KMS-11 (cell line): ENCODE measurements at regions not wholly inside any gene's neighbourhood (a gene's known extent, or its start where the extent isn't known, plus 50 kb on each side); places are given as distances from the start of the nearest gene placed in this dataset.

Source experiments
- H2AFZ ChIP-seq: fragments of 200-600 bp; sonication (generic); 2 replicates; pipeline ENCODE4 v1.6.1; 2016; ENCODE audit warnings: antibody characterized with exemption, mixed run types, low read depth
- H3K27ac ChIP-seq: fragments of 200-600 bp; sonication (generic); 2 replicates; pipeline ENCODE4 v1.6.1; 2016; ENCODE audit warnings: mild to moderate bottlenecking, mixed run types
- H3K27me3 ChIP-seq: fragments of 200-600 bp; sonication (generic); 2 replicates; pipeline ENCODE4 v1.6.1; 2017; ENCODE audit warnings: mild to moderate bottlenecking, low read depth, mixed run types, moderate library complexity; ENCODE audit not compliant: insufficient read depth
- H3K36me3 ChIP-seq: fragments of 200-600 bp; sonication (generic); 2 replicates; pipeline ENCODE4 v1.6.1; 2017; ENCODE audit warnings: mild to moderate bottlenecking, mixed run types; ENCODE audit not compliant: insufficient read depth
- H3K4me1 ChIP-seq: fragments of 200-600 bp; sonication (generic); 2 replicates; pipeline ENCODE4 v1.6.1; 2016; ENCODE audit warnings: mild to moderate bottlenecking, low read depth, mixed run types; ENCODE audit not compliant: poor library complexity, severe bottlenecking
- H3K4me2 ChIP-seq: fragments of 200-600 bp; sonication (generic); 2 replicates; pipeline ENCODE4 v1.7.0; 2016; ENCODE audit warnings: mild to moderate bottlenecking, mixed run types
- H3K4me3 ChIP-seq: fragments of 200-600 bp; sonication (generic); IDR thresholded peaks from 2 replicates; pipeline ENCODE4 v1.6.1; 2017; ENCODE audit warnings: low read depth, low read length, mixed read lengths; ENCODE audit not compliant: insufficient read depth
- H3K79me2 ChIP-seq: fragments of 200-600 bp; sonication (generic); 2 replicates; pipeline ENCODE4 v1.6.1; 2016; ENCODE audit warnings: low read depth, mixed run types; ENCODE audit not compliant: insufficient read depth
- H3K9ac ChIP-seq: fragments of 200-600 bp; sonication (generic); 2 replicates; pipeline ENCODE4 v1.6.1; 2016; ENCODE audit warnings: mild to moderate bottlenecking, mixed run types
- H4K20me1 ChIP-seq: fragments of 200-600 bp; sonication (generic); 2 replicates; pipeline ENCODE4 v1.6.1; 2016; ENCODE audit warnings: mild to moderate bottlenecking, mixed run types; ENCODE audit not compliant: insufficient read depth
- CTCF ChIP-seq: fragments of 200-600 bp; sonication (generic); conservative IDR thresholded peaks from 2 replicates; pipeline ENCODE4 v1.6.1; 2017; ENCODE audit warnings: low read depth, mild to moderate bottlenecking, antibody characterized with exemption, low read length, moderate library complexity, mixed read lengths

GRCh38 chr13:47555235-47555634 is 445.8 kb downstream of the SUCLA2 start:
- no peak overlapping the region for H2AFZ ChIP-seq
- H3K27me3 ChIP-seq: no peaks in the 10 kb centered on the region
- TF ChIP-seq CTCF: no peak
- H3K9ac ChIP-seq: no peak overlapping the region
- H3K4me1 ChIP-seq: no peaks in the 10 kb centered on the region
- H4K20me1 ChIP-seq: no peaks in the 10 kb centered on the region
- H3K4me3 ChIP-seq: no peak overlapping the region
- no peaks in the 10 kb centered on the region for H3K79me2 ChIP-seq
- H3K36me3 ChIP-seq: no peaks in the 10 kb centered on the region
- H3K4me2 ChIP-seq: no peak overlapping the region
- no peak overlapping the region for H3K27ac ChIP-seq

GRCh38 chr13:47553329-47553977 is 447.6 kb downstream of the SUCLA2 start:
- no peak overlapping the region for H3K9ac ChIP-seq
- TF ChIP-seq CTCF: no peak
- H4K20me1 ChIP-seq: no peaks in the 10 kb centered on the region
- H3K4me1 ChIP-seq: no peaks in the 10 kb centered on the region
- H3K4me3 ChIP-seq: no peak overlapping the region
- H3K36me3 ChIP-seq: no peaks in the 10 kb centered on the region
- no peak overlapping the region for H3K4me2 ChIP-seq
- H3K27ac ChIP-seq: no peak overlapping the region
- H2AFZ ChIP-seq: no peak overlapping the region
- H3K27me3 ChIP-seq: no peaks in the 10 kb centered on the region
- H3K79me2 ChIP-seq: no peaks in the 10 kb centered on the region

GRCh38 chr13:47549219-47549752 is 451.8 kb downstream of the SUCLA2 start:
- H3K27ac ChIP-seq: no peak overlapping the region
- no peak overlapping the region for H3K4me2 ChIP-seq
- H3K36me3 ChIP-seq: no peaks in the 10 kb centered on the region
- TF ChIP-seq CTCF: no peak
- no peak overlapping the region for H3K4me3 ChIP-seq
- H4K20me1 ChIP-seq: no peaks in the 10 kb centered on the region
- H3K27me3 ChIP-seq: no peaks in the 10 kb centered on the region
- H3K4me1 ChIP-seq: no peaks in the 10 kb centered on the region
- no peaks in the 10 kb centered on the region for H3K79me2 ChIP-seq
- no peak overlapping the region for H3K9ac ChIP-seq
- no peak overlapping the region for H2AFZ ChIP-seq

GRCh38 chr13:47548294-47548840 is 452.7 kb downstream of the SUCLA2 start:
- Histone ChIP-seq H3K27ac (no peak overlapping the region), H3K4me2 (no peak overlapping the region), H3K79me2 (no peaks in the 10 kb centered on the region), H3K4me1 (no peaks in the 10 kb centered on the region), H4K20me1 (no peaks in the 10 kb centered on the region), H3K9ac (no peak overlapping the region), H3K4me3 (no peak overlapping the region), H3K27me3 (no peaks in the 10 kb centered on the region), H2AFZ (no peak overlapping the region), H3K36me3 (no peaks in the 10 kb centered on the region)
- no peak for TF ChIP-seq CTCF
